GM11168 (cell line): ENCODE measurements at regions not wholly inside any gene's neighbourhood (a gene's known extent, or its start where the extent isn't known, plus 50 kb on each side); places are given as distances from the start of the nearest gene placed in this dataset.

Source experiments
- in situ Hi-C: fragments of 300-500 bp; cut with MboI; formaldehyde crosslinking; loops from one replicate; pipeline ENCODE4 v1.12.0; 2022; ENCODE audit warnings: low sequenced_read_pairs; ENCODE audit not compliant: unreplicated experiment

- in situ Hi-C loops = no loop called here
These were observed 955.2 kb upstream of the NR2F2 start for GRCh38 chr15:95375281-95375680.

GRCh38 chr15:95377258-95377852, 953.1 kb upstream of the NR2F2 start:
- in situ Hi-C loops = no loop called here

- in situ Hi-C loops = no loop called here
These were observed 936.1 kb upstream of the NR2F2 start for GRCh38 chr15:95394186-95395067.

GRCh38 chr15:95400428-95400827, 930.1 kb upstream of the NR2F2 start:
- in situ Hi-C loops = no loop called here

- in situ Hi-C loops = no loop called here
These were observed 928.9 kb upstream of the NR2F2 start for GRCh38 chr15:95401587-95401986.

- in situ Hi-C loops = no loop called here
These were observed 925.1 kb upstream of the NR2F2 start for GRCh38 chr15:95405447-95405846.

- in situ Hi-C loops = no loop called here
These were observed 923.0 kb upstream of the NR2F2 start for GRCh38 chr15:95407534-95407933.

- in situ Hi-C loops = no loop called here
These were observed 921.3 kb upstream of the NR2F2 start for GRCh38 chr15:95409211-95409610.

GRCh38 chr15:95409626-95410310, 920.7 kb upstream of the NR2F2 start:
- in situ Hi-C loops = no loop called here

- in situ Hi-C loops = no loop called here
These were observed 919.7 kb upstream of the NR2F2 start for GRCh38 chr15:95410757-95411156.

GRCh38 chr15:95416576-95416975, 913.9 kb upstream of the NR2F2 start:
- in situ Hi-C loops = no loop called here

- in situ Hi-C loops = no loop called here
These were observed 912.7 kb upstream of the NR2F2 start for GRCh38 chr15:95417761-95418160.

- in situ Hi-C loops = no loop called here
These were observed 908.2 kb upstream of the NR2F2 start for GRCh38 chr15:95422255-95422654.

- in situ Hi-C loops = no loop called here
These were observed 904.6 kb upstream of the NR2F2 start for GRCh38 chr15:95425859-95426258.

- in situ Hi-C loops = no loop called here
These were observed 901.2 kb upstream of the NR2F2 start for GRCh38 chr15:95429345-95429744.

GRCh38 chr15:95431518-95431917, 899.0 kb upstream of the NR2F2 start:
- in situ Hi-C loops = no loop called here

GRCh38 chr15:95432878-95433405, 897.6 kb upstream of the NR2F2 start:
- in situ Hi-C loops = no loop called here

GRCh38 chr15:95439922-95440376, 890.6 kb upstream of the NR2F2 start:
- in situ Hi-C loops = loop anchor here (10.0 kb wide), 1 partner anchor 1205 kb away; no protein-coding TSS in a partner anchor

- in situ Hi-C loops = loop anchor here (10.0 kb wide), 1 partner anchor 1204 kb away; no protein-coding TSS in a partner anchor
These were observed 889.8 kb upstream of the NR2F2 start for GRCh38 chr15:95440712-95441111.

GRCh38 chr15:95442107-95442719, 888.3 kb upstream of the NR2F2 start:
- in situ Hi-C loops = loop anchor here (10.0 kb wide), 1 partner anchor 1203 kb away; no protein-coding TSS in a partner anchor
